ENCODE measurements at regions not wholly inside any gene's neighbourhood (a gene's known extent, or its start where the extent isn't known, plus 50 kb on each side); places are given as distances from the start of the nearest gene placed in this dataset.

DNA sequence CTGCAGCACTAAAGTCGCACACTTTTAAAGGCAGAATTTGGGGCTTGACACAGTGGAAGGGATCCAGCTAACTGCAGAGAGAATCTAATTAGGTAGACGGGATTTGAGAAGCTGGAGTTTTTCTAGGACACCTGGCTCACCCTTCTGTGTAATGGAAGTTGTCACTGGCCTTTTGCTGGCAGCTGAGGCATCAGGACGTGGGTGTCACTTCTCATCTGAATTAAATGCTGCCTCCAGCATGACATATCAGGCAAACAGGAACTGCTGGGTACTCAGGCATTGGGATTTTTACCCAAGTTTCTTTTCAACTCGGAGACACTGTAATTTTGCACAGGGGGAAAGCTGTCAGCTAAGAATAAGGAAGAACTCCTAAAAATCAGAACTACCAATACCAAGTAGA is 861.9 kb upstream of the ARPP21 start:
- Mint-ChIP-seq H3K27ac (ENCODE audit: unreplicated experiment) (no peak overlapping the region), H3K36me3 (ENCODE audit: low read depth) (no peaks in the 10 kb centered on the region), H3K4me1 (ENCODE audit: low read depth) (peaks cover 11% of the 10 kb centered on the region), H3K9me3 (ENCODE audit: low read depth) (peaks cover 2% of the 10 kb centered on the region), H3K4me3 (ENCODE audit: unreplicated experiment) (no peak overlapping the region), H3K27me3 (ENCODE audit: low read depth) (peaks cover 2% of the 10 kb centered on the region)
- TF ChIP-seq, protein P1, sequence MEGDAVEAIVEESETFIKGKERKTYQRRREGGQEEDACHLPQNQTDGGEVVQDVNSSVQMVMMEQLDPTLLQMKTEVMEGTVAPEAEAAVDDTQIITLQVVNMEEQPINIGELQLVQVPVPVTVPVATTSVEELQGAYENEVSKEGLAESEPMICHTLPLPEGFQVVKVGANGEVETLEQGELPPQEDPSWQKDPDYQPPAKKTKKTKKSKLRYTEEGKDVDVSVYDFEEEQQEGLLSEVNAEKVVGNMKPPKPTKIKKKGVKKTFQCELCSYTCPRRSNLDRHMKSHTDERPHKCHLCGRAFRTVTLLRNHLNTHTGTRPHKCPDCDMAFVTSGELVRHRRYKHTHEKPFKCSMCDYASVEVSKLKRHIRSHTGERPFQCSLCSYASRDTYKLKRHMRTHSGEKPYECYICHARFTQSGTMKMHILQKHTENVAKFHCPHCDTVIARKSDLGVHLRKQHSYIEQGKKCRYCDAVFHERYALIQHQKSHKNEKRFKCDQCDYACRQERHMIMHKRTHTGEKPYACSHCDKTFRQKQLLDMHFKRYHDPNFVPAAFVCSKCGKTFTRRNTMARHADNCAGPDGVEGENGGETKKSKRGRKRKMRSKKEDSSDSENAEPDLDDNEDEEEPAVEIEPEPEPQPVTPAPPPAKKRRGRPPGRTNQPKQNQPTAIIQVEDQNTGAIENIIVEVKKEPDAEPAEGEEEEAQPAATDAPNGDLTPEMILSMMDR (IDR thresholded peaks at IDR 0.05) = no peak
- DNase-seq (ENCODE audit: low spot score) = no peak

DNA sequence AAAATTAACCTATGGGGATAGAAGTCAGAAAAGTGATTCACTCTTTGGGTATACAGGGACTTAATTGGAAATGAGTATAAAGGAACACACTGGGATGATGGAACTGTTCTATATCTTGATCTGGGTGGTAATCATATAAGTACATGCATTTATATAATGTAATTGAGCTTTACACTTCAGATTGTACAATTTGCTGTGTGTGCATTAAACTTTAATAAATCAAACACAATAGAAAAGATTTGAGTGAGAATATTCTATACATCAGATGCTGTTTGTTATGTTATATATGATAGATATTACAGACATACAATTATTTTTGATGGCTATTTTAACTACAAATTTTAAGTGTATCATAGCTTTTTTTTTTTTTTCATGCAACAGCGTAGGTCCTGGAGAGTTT is 860.2 kb upstream of the ARPP21 start:
- Mint-ChIP-seq H3K9me3 (ENCODE audit: low read depth) (no peaks in the 10 kb centered on the region), H3K27me3 (ENCODE audit: low read depth) (peaks cover 2% of the 10 kb centered on the region), H3K4me3 (ENCODE audit: unreplicated experiment) (no peak overlapping the region), H3K27ac (ENCODE audit: unreplicated experiment) (no peak overlapping the region), H3K36me3 (ENCODE audit: low read depth) (no peaks in the 10 kb centered on the region), H3K4me1 (ENCODE audit: low read depth) (peaks cover 23% of the 10 kb centered on the region)
- TF ChIP-seq, protein P1 (IDR thresholded peaks at IDR 0.05) = no peak
- DNase-seq (ENCODE audit: low spot score) = no peak

DNA sequence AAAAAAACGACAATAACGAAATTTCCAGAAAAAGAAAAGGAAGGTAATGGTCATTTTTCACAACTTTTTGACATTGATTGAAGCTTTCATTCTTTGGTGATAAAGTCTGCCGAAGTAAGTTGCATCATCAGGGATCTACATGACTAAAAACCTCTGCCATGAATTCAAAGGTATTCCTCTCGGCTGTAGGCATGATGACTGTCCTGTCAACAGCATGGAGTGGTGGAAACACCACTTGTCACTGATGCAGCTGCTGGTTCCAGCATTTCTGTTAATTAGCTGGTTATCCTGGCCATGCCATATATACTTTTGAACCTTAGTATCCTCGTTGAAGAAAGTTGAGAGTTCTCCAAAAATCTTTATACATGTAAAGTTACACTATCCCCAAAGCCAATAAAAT is 859.0 kb upstream of the ARPP21 start:
- Mint-ChIP-seq H3K4me1 (ENCODE audit: low read depth) (peaks cover 28% of the 10 kb centered on the region), H3K9me3 (ENCODE audit: low read depth) (no peaks in the 10 kb centered on the region), H3K27me3 (ENCODE audit: low read depth) (peaks cover 2% of the 10 kb centered on the region), H3K4me3 (ENCODE audit: unreplicated experiment) (no peak overlapping the region), H3K36me3 (ENCODE audit: low read depth) (no peaks in the 10 kb centered on the region), H3K27ac (ENCODE audit: unreplicated experiment) (no peak overlapping the region)
- DNase-seq (ENCODE audit: low spot score) = no peak
- TF ChIP-seq, protein P1 (IDR thresholded peaks at IDR 0.05) = no peak

DNA sequence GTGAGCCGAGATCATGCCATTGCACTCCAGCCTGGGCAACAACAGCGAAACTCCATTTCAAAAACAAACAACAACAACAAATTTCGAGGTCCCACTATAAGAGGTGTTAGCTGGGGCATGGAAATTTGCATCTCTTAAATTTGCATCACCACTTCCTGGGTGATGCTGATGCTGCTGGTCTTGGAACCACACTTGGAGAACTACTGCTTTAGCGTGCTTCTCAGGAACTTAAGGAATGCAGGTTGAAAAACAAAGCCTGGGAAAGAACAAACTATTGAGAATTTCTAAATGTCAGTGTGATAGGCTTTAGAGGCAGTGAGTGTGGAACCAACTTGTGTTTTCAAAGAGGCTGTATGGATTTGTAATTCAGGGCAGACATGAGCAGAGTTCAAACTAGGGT is 858.4 kb upstream of the ARPP21 start:
- Mint-ChIP-seq H3K27ac (ENCODE audit: unreplicated experiment) (no peak overlapping the region), H3K36me3 (ENCODE audit: low read depth) (no peaks in the 10 kb centered on the region), H3K4me3 (ENCODE audit: unreplicated experiment) (no peak overlapping the region), H3K9me3 (ENCODE audit: low read depth) (no peaks in the 10 kb centered on the region), H3K4me1 (ENCODE audit: low read depth) (peaks cover 28% of the 10 kb centered on the region), H3K27me3 (ENCODE audit: low read depth) (peaks cover 2% of the 10 kb centered on the region)
- TF ChIP-seq, protein P1 (IDR thresholded peaks at IDR 0.05) = no peak
- DNase-seq (ENCODE audit: low spot score) = no peak

DNA sequence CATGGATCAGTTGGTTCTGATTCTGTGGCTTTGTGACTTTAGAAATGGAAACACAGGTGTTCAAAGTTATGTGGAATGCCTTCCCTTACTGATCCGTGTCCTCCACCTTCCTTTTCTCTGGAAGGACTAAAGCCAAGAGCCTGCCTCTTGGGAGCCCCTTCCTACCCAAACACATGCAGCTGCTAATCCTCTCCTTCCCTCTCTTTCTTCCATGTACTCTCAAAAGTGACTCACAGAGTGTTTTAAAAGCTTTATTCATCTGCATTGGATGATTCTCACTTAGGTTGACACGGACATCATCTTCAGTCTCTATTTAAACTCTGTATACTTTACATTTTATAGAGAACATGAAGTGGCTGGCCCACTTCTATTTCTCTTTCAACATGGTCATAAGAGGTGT is 856.5 kb upstream of the ARPP21 start:
- Mint-ChIP-seq H3K4me1 (ENCODE audit: low read depth) (peaks cover 28% of the 10 kb centered on the region), H3K4me3 (ENCODE audit: unreplicated experiment) (no peak overlapping the region), H3K27ac (ENCODE audit: unreplicated experiment) (no peak overlapping the region), H3K36me3 (ENCODE audit: low read depth) (no peaks in the 10 kb centered on the region), H3K9me3 (ENCODE audit: low read depth) (no peaks in the 10 kb centered on the region), H3K27me3 (ENCODE audit: low read depth) (peaks cover 2% of the 10 kb centered on the region)
- DNase-seq (ENCODE audit: low spot score) = no peak
- TF ChIP-seq, protein P1 (IDR thresholded peaks at IDR 0.05) = no peak
